Heart right ventricle (tissue), 16 donors: ENCODE measurements at regions not wholly inside any gene's neighbourhood (a gene's known extent, or its start where the extent isn't known, plus 50 kb on each side); places are given as distances from the start of the nearest gene placed in this dataset.

Source experiments
- ATAC-seq, 8 donors: fragments of 200-7000 bp; cut with Tn5 transposase; one replicate each; pipeline ENCODE4 v1.9.1; 2020; ENCODE audit warnings: mild to moderate bottlenecking in 8 of 8, moderate library complexity in 8 of 8, moderate number of reproducible peaks in 1 of 8
- DNase-seq, 2 donors: peaks; one replicate each; pipeline ENCODE4 v3.0.0-alpha.2; 2020
- H3K27ac ChIP-seq, 10 donors: fragments of 200-600 bp; sonication (generic) in 2 of 10; one replicate each; pipeline versions ENCODE4 v1.5.0 to v1.8.0; 2020 to 2022; ENCODE audit warnings: mild to moderate bottlenecking in 3 of 10
- H3K27me3 ChIP-seq, 7 donors: fragments of 200-600 bp; one replicate each; pipeline ENCODE4 v1.8.0; 2021 to 2022; ENCODE audit warnings: mild to moderate bottlenecking in 2 of 7
- H3K36me3 ChIP-seq, 9 donors: fragments of 200-600 bp; sonication (generic) in 1 of 9; one replicate each; pipeline versions ENCODE4 v1.5.0 to v1.8.0; 2020 to 2022; ENCODE audit warnings: mild to moderate bottlenecking in 2 of 9
- H3K4me1 ChIP-seq, 9 donors: fragments of 200-600 bp; sonication (generic) in 1 of 9; one replicate each; pipeline versions ENCODE4 v1.5.0 to v1.8.0; 2020 to 2022; ENCODE audit warnings: mild to moderate bottlenecking in 4 of 9
- H3K4me3 ChIP-seq, 10 donors: fragments of 200-600 bp; sonication (generic) in 2 of 10; one replicate each; pipeline versions ENCODE4 v1.5.0 to v1.8.0; 2020 to 2022; ENCODE audit warnings: mild to moderate bottlenecking in 7 of 10, moderate library complexity in 2 of 10
- H3K9me3 ChIP-seq, 11 donors: fragments of 200-600 bp in 10 of 11; sonication (generic) in 2 of 11; one replicate each; pipeline versions ENCODE4 v1.5.0 to v1.8.0; 2013 to 2022; ENCODE audit warnings: mild to moderate bottlenecking in 2 of 11, control low read depth in 1 of 11, moderate library complexity in 1 of 11
- CTCF ChIP-seq, 9 donors: fragments of 200-600 bp; sonication (generic) in 2 of 9; IDR thresholded peaks; one replicate each; pipeline versions ENCODE4 v1.5.0 to v1.8.0; 2021 to 2022; ENCODE audit warnings: antibody characterized with exemption in 9 of 9, mild to moderate bottlenecking in 5 of 9, moderate library complexity in 1 of 9
- WGBS, 2 donors: extraction: QIAGEN DNeasy Blood & Tissue Kit; methylation state at CpG; one replicate each; pipeline ENCODE4 v1.1.7; 2013; ENCODE audit warnings: inconsistent platforms in 1 of 2; 5-methylcytosine and 5-hydroxymethylcytosine counted together
- intact Hi-C, 10 donors: fragments of 100-400 bp; cut with DNase I; formaldehyde crosslinking; loops; one replicate each; pipeline versions ENCODE4 v1.11.1 to v1.14.2; 2022
- donor health status: Arrhythmogenic right ventricular cardiomyopathy.
- donor health status: ischemic (EF 13 %, LVEDD 7.1; RV severe dilation, severe dysfunction).
- donor health status: healthy with polysubstance abuse.
- donor health status: DM: no; HTN: yes; CAD: no.
- donor health status: DM: no; HTN: no; CAD: no.
- donor health status: ischemic (EF 25% LVEDD 6.9; RV normal size, moderate dysfunction).
- donor health status: ischemic (EF 25% LVEDD 5.7; RV mildly dilated, moderate dysfunction).
- donor health status: healthy.
- donor health status: DM: yes; HTN: yes; CAD: no.
- donor health status: Ischemic cardiomyopathy.
- donor health status: ischemic (EF 35%, LVEDD 5.7; RV mildly dilated, moderate dysfunction).
- donor health status: nonischemic (EF 11% LVEDD 7.7; RV severe dilation, severe dysfunction).
- donor health status: DM: yes; HTN: yes; CAD: no.
- donor health status: PGD.
- donor health status: ischemic (EF 29% LVEDD 5.4; RV normal size, mild dysfunction).
- donor health status: nonischemic (EF 23%, LVEDD 6.1; RV moderate dilation, normal function).

DNA sequence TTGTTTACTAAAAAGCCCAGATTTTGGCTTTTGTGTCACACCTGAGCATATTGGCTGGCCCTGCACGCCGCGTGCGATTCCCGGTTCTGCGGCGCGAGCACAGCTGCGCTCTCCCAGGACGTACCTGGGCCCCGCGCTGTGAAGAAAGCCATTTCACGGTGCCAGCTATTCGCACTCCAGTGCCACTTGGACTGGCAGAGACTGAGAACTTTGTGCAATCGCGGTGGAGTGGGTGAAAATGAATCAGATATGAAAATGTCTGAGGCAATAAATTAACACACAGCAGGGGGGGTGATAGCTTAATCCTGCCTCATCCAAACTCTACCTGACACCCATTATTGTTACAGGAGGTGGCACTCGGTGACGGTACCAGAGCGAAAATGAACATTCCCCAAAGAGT, 330.1 kb upstream of the MGMT start:
- Histone ChIP-seq H3K4me3 (no peak overlapping the region), H3K9me3 (no peaks in the 10 kb centered on the region), H3K36me3 (no peaks in the 10 kb centered on the region), H3K27me3 (peaks cover 0 to 24% (median 0%) of the 10 kb centered on the region in 7 donors), H3K4me1 (peaks cover 0 to 4% (median 0%) of the 10 kb centered on the region in 9 donors), H3K27ac (no peak overlapping the region)
- 77 to 84% methylated on average over 19 of the region's 19 CpGs for WGBS, 2 donors
- intact Hi-C loops: no loop called here
- TF ChIP-seq CTCF (IDR thresholded peaks at IDR 0.05): no peak
- no peak for ATAC-seq
- DNase-seq: no peak

DNA sequence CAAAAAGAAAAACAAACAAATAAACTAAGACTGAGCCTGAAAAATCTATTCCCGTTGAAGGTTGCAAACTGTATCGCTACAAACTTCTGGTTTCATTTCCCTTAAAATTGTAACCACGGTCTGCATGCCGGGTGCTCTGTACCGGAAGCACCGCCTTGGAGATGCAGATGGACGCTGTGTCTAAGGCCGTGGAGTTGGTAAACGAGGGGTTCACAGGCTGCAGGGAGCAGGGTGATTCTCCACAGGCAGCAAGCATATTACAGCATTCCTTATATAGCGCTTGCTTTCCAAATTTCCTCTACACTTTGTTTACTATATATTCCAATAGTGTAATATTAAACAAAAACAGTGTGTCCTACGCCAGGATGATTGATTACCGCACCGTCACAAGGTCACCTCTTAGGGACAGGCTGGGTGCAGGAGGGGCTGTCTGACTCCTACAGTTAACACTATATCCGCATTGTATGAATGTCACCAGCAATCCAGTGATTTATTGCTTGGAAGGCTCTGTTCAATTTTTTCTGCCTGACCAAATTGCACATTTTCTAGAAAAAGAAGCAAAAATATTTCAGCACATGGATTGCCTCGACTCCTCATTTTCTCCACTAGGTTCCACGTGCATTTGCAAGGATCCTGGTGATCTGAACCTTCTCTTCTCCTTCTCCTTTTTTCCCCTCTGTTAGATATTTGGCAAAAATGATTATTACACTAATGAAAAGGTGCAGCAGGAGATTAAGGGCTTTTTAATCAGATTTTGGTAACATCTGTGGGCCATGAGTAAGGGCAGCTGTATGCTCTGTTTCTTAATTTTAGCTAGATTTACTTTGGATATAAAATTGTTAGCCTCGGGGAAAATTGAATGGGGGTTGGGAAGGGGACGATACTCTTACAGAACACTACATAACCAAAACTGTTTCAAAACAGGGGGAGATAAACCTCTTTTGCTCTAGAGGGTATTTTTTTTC, 325.8 kb upstream of the MGMT start:
- H3K27me3 ChIP-seq: peaks cover 0 to 11% (median 0%) of the 10 kb centered on the region in 7 donors
- peak in 1 of 8 donors; percentile 22 for ATAC-seq
- 79 to 90% methylated on average over 18 of the region's 18 CpGs for WGBS, 2 donors
- H3K9me3 ChIP-seq: no peaks in the 10 kb centered on the region
- peaks cover 0 to 4% (median 0%) of the 10 kb centered on the region in 9 donors for H3K4me1 ChIP-seq
- intact Hi-C loops: no loop called here
- TF ChIP-seq CTCF (IDR thresholded peaks at IDR 0.05): no peak
- no peak overlapping the region for H3K4me3 ChIP-seq
- H3K36me3 ChIP-seq: no peaks in the 10 kb centered on the region
- H3K27ac ChIP-seq: no peak overlapping the region
- DNase-seq: no peak

DNA sequence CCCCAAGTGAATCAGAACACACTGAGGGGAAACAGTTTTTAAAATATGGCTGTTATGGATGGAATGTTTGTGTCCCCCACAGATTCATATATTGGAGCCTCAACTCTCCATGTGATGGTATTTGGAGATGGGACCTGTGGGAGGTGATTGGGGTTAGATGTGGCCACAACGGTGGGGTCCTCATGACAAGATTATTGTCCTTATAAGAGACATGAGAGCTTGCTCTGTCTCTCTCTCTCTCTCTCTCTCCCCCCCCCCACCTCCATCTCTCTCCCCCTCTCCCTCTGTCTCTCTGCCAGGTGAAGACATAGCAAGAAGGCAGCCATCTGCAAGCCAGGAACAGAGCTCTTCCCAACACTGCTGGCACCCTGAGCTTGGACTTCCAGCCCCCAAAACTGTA, 315.8 kb upstream of the MGMT start:
- no peak for DNase-seq
- 76 to 93% methylated on average over 1 of the region's 1 CpG for WGBS, 2 donors
- intact Hi-C loops: no loop called here
- Histone ChIP-seq H3K36me3 (no peaks in the 10 kb centered on the region), H3K9me3 (peaks cover 0 to 12% (median 0%) of the 10 kb centered on the region in 11 donors), H3K4me3 (no peak overlapping the region), H3K4me1 (no peaks in the 10 kb centered on the region), H3K27ac (no peak overlapping the region), H3K27me3 (peaks cover 0 to 1% (median 0%) of the 10 kb centered on the region in 7 donors)
- no peak for ATAC-seq
- no peak for TF ChIP-seq CTCF (IDR thresholded peaks at IDR 0.05)

DNA sequence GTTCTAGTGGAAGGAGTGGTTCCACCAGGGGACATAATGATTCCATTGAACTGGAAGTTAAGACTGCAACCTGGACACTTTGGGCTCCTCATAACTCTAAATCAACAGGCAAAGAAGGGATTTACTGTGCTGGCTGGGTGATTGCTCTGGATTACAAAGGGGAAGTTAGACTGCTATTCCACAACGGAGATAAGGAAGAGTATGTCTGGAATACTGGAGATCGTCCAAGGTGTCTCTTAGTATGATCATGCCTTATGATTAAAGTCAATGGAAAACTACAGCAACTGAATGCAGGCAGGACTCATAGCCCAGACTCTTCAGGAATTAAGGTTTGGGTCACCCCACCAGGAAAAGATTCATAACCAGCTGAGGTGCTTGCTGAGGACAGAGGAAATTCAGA, 310.6 kb upstream of the MGMT start:
- intact Hi-C loops: no loop called here
- Histone ChIP-seq H3K4me3 (no peak overlapping the region), H3K4me1 (peaks cover 0 to 2% (median 0%) of the 10 kb centered on the region in 9 donors), H3K27ac (no peak overlapping the region), H3K9me3 (peaks cover 0 to 30% (median 0%) of the 10 kb centered on the region in 11 donors), H3K27me3 (peaks cover 0 to 3% (median 0%) of the 10 kb centered on the region in 7 donors), H3K36me3 (no peaks in the 10 kb centered on the region)
- TF ChIP-seq CTCF (IDR thresholded peaks at IDR 0.05): no peak
- no peak for DNase-seq
- WGBS, 2 donors: 31 to 37% methylated on average over 2 of the region's 2 CpGs
- no peak for ATAC-seq
